ENCODE measurements at regions not wholly inside any gene's neighbourhood (a gene's known extent, or its start where the extent isn't known, plus 50 kb on each side); places are given as distances from the start of the nearest gene placed in this dataset.

- TF ChIP-seq CTCF (IDR thresholded peaks at IDR 0.05 in 2 of 3, conservative IDR thresholded peaks at IDR 0.05 in 1 of 3; ENCODE audit: control insufficient read depth in 2 of 3, extremely low read depth in 1 of 3, insufficient read depth in 1 of 3, low read depth in 3 of 3, low read length in 3 of 3) (no peak), EP300 (IDR thresholded peaks at IDR 0.05; ENCODE audit: borderline replicate concordance in 1 of 2, control insufficient read depth in 1 of 2, low read depth in 2 of 2, low read length in 2 of 2) (no peak), GABPA (IDR thresholded peaks at IDR 0.05; ENCODE audit: low read depth) (no peak), ZBTB33 (IDR thresholded peaks at IDR 0.05) (no peak), CEBPB (IDR thresholded peaks at IDR 0.05; ENCODE audit: borderline replicate concordance in 1 of 2, low read depth in 2 of 2, low read length in 2 of 2) (no peak), ETV6 (conservative IDR thresholded peaks at IDR 0.05 in 1 of 2, IDR thresholded peaks at IDR 0.05 in 1 of 2; ENCODE audit: borderline replicate concordance in 1 of 2, low read depth in 1 of 2) (no peak), ASH2L (IDR thresholded peaks at IDR 0.05; ENCODE audit: borderline replicate concordance, low read depth) (no peak), E4F1 (IDR thresholded peaks at IDR 0.05; ENCODE audit: borderline replicate concordance, partially characterized antibody) (no peak), PAX5 (IDR thresholded peaks at IDR 0.05; ENCODE audit: borderline replicate concordance, low read depth, low read length) (no peak), EGR1 (IDR thresholded peaks at IDR 0.05; ENCODE audit: borderline replicate concordance in 1 of 2, low read depth in 2 of 2, low read length in 2 of 2) (no peak), EZH2 (IDR thresholded peaks at IDR 0.05; ENCODE audit: borderline replicate concordance, control insufficient read depth, low read depth, low read length) (no peak), RFX5 (IDR thresholded peaks at IDR 0.05; ENCODE audit: low read depth, low read length) (no peak), RAD21 (IDR thresholded peaks at IDR 0.05; ENCODE audit: insufficient read depth, low read depth, low read length) (no peak)
Measured at GRCh38 chr12:98136544-98136943, 378.8 kb upstream of the TMPO start.
